ENCODE measurements at regions not wholly inside any gene's neighbourhood (a gene's known extent, or its start where the extent isn't known, plus 50 kb on each side); places are given as distances from the start of the nearest gene placed in this dataset.
A peak's percentile ranks its signal among the peaks of the same experiment; 100 is the strongest.
"Not testable (repeated sequence)": the region's sequence is repeated elsewhere in the genome, so short reads cannot be mapped to it uniquely, and the experiment has no call there.

GRCh38 chr20:53866794-53867740 lies 203.3 kb downstream of the BCAS1 start:
- peak; percentile 88 for DNase-seq (ENCODE audit: low read depth)
- TF ChIP-seq CTCF (IDR thresholded peaks at IDR 0.05; ENCODE audit: insufficient read depth, low read depth, low read length, missing control alignments): no peak
- H3K4me3 ChIP-seq (ENCODE audit: low read depth, low read length): peak overlapping the region; percentile 47

GRCh38 chr20:53865901-53866793 lies 204.2 kb downstream of the BCAS1 start:
- DNase-seq (ENCODE audit: low read depth): peak; percentile 51
- H3K4me3 ChIP-seq (ENCODE audit: low read depth, low read length): peak overlapping the region; percentile 47
- no peak for TF ChIP-seq CTCF (IDR thresholded peaks at IDR 0.05; ENCODE audit: insufficient read depth, low read depth, low read length, missing control alignments)

GRCh38 chr20:53864765-53865683 lies 205.4 kb downstream of the BCAS1 start:
- H3K4me3 ChIP-seq (ENCODE audit: low read depth, low read length); DNase-seq (ENCODE audit: low read depth): not testable (repeated sequence)

GRCh38 chr20:53863923-53864641 lies 206.3 kb downstream of the BCAS1 start:
- H3K4me3 ChIP-seq (ENCODE audit: low read depth, low read length); DNase-seq (ENCODE audit: low read depth): not testable (repeated sequence)

GRCh38 chr20:53863535-53863922 lies 206.9 kb downstream of the BCAS1 start:
- not testable (repeated sequence) for DNase-seq (ENCODE audit: low read depth); H3K4me3 ChIP-seq (ENCODE audit: low read depth, low read length)

GRCh38 chr20:53863039-53863438 lies 207.4 kb downstream of the BCAS1 start:
- not testable (repeated sequence) for DNase-seq (ENCODE audit: low read depth); H3K4me3 ChIP-seq (ENCODE audit: low read depth, low read length)

- H3K4me3 ChIP-seq (ENCODE audit: low read depth, low read length); DNase-seq (ENCODE audit: low read depth): not testable (repeated sequence)
Observed at GRCh38 chr20:53862490-53862889, 207.9 kb downstream of the BCAS1 start.

- DNase-seq (ENCODE audit: low read depth); H3K4me3 ChIP-seq (ENCODE audit: low read depth, low read length): not testable (repeated sequence)
Observed at GRCh38 chr20:53862136-53862397, 208.3 kb downstream of the BCAS1 start.

- TF ChIP-seq CTCF (IDR thresholded peaks at IDR 0.05; ENCODE audit: insufficient read depth, low read depth, low read length, missing control alignments): no peak
- no peak overlapping the region for H3K4me3 ChIP-seq (ENCODE audit: low read depth, low read length)
- no peak for DNase-seq (ENCODE audit: low read depth)
Observed at GRCh38 chr20:53859684-53860083, 210.7 kb downstream of the BCAS1 start.

- DNase-seq (ENCODE audit: low read depth): not testable (repeated sequence)
Observed at GRCh38 chr20:53859009-53859408, 211.4 kb downstream of the BCAS1 start.

GRCh38 chr20:53858516-53858915 lies 211.9 kb downstream of the BCAS1 start:
- not testable (repeated sequence) for H3K4me3 ChIP-seq (ENCODE audit: low read depth, low read length); DNase-seq (ENCODE audit: low read depth)

More at GRCh38 chr20:53859009-53859408, 211.4 kb downstream of the BCAS1 start:
- H3K4me3 ChIP-seq (ENCODE audit: low read depth, low read length): not testable (repeated sequence)

Data from GM12865 (cell line).